Liver (tissue), 7 donors: ENCODE measurements at regions not wholly inside any gene's neighbourhood (a gene's known extent, or its start where the extent isn't known, plus 50 kb on each side); places are given as distances from the start of the nearest gene placed in this dataset.
"Not testable (repeated sequence)": the region's sequence is repeated elsewhere in the genome, so short reads cannot be mapped to it uniquely, and the experiment has no call there.

Experiments used
- DNase-seq: peaks from one replicate; pipeline ENCODE4 v3.0.0-alpha.2; 2017; ENCODE audit warnings: low spot score
- H3K27ac ChIP-seq, 2 donors: one replicate each; pipeline ENCODE4 v1.7.0; 2013; ENCODE audit warnings: inconsistent platforms in 2 of 2, low read length in 2 of 2, control low read depth in 1 of 2, low read depth in 1 of 2, mild to moderate bottlenecking in 1 of 2
- H3K27me3 ChIP-seq, 4 donors: one replicate each; pipeline versions ENCODE4 v1.6.1 to v1.7.0; 2013; ENCODE audit warnings: low read length in 3 of 4, inconsistent platforms in 1 of 4, mild to moderate bottlenecking in 1 of 4, moderate library complexity in 1 of 4; ENCODE audit not compliant: control insufficient read depth in 4 of 4, insufficient read depth in 4 of 4
- H3K36me3 ChIP-seq, 4 donors: one replicate each; pipeline versions ENCODE4 v1.6.1 to v1.7.0; 2013; ENCODE audit warnings: low read length in 3 of 4, mild to moderate bottlenecking in 3 of 4, low read depth in 1 of 4, moderate library complexity in 1 of 4; ENCODE audit not compliant: control insufficient read depth in 4 of 4, insufficient read depth in 3 of 4
- H3K4me1 ChIP-seq, 4 donors: one replicate each; pipeline versions ENCODE4 v1.6.1 to v1.7.0; 2013; ENCODE audit warnings: low read length in 3 of 4, mild to moderate bottlenecking in 3 of 4, moderate library complexity in 1 of 4; ENCODE audit not compliant: control insufficient read depth in 4 of 4, insufficient read depth in 4 of 4
- H3K4me3 ChIP-seq, 3 donors: one replicate each; pipeline versions ENCODE4 v1.6.1 to v1.7.0; 2013; ENCODE audit warnings: low read length in 3 of 3, control low read depth in 1 of 3, low read depth in 1 of 3, mild to moderate bottlenecking in 1 of 3
- H3K9ac ChIP-seq, 2 donors: one replicate each; pipeline ENCODE4 v1.7.0; 2013; ENCODE audit warnings: low read length in 2 of 2, mild to moderate bottlenecking in 2 of 2, moderate library complexity in 2 of 2, control low read depth in 1 of 2, low read depth in 1 of 2
- H3K9me3 ChIP-seq, 4 donors: one replicate each; pipeline versions ENCODE4 v1.6.1 to v1.7.0; 2013; ENCODE audit warnings: low read length in 3 of 4; ENCODE audit not compliant: control insufficient read depth in 4 of 4
- EGR1 ChIP-seq, 2 donors: IDR thresholded peaks; 2 replicates each; pipeline ENCODE4 v1.6.1; 2016 to 2018; ENCODE audit warnings: antibody characterized with exemption in 2 of 2, low read depth in 2 of 2
- FOXA1 ChIP-seq: IDR thresholded peaks from 2 replicates; pipeline ENCODE4 v1.6.1; 2016; ENCODE audit warnings: antibody characterized with exemption
- FOXA2 ChIP-seq: IDR thresholded peaks from 2 replicates; pipeline ENCODE4 v1.6.1; 2016; ENCODE audit warnings: antibody characterized with exemption
- HNF4A ChIP-seq, 2 donors: conservative IDR thresholded peaks; 2 replicates each; pipeline ENCODE4 v1.6.1; 2016; ENCODE audit warnings: antibody characterized with exemption in 2 of 2, mild to moderate bottlenecking in 2 of 2
- RXRA ChIP-seq, 2 donors: IDR thresholded peaks; 2 replicates each; pipeline ENCODE4 v1.6.1; 2017 to 2018; ENCODE audit warnings: antibody characterized with exemption in 2 of 2, mild to moderate bottlenecking in 1 of 2
- WGBS: extraction: QIAGEN DNeasy Blood & Tissue Kit; methylation state at CpG from one replicate; pipeline ENCODE4 v1.1.7; 2013; 5-methylcytosine and 5-hydroxymethylcytosine counted together
- TF ChIP-seq, protein P1 (sequence below): IDR thresholded peaks from 2 replicates; pipeline ENCODE4 v1.6.1; 2016; ENCODE audit warnings: antibody characterized with exemption, mild to moderate bottlenecking
- TF ChIP-seq, protein P2 (sequence below): IDR thresholded peaks from 2 replicates; pipeline ENCODE4 v1.6.1; 2016; ENCODE audit warnings: antibody characterized with exemption
- TF ChIP-seq, protein P3 (sequence below): IDR thresholded peaks from 2 replicates; pipeline ENCODE4 v1.6.1; 2016; ENCODE audit warnings: antibody characterized with exemption
- TF ChIP-seq, protein P4 (sequence below): IDR thresholded peaks from 2 replicates; pipeline ENCODE4 v1.6.1; 2016; ENCODE audit warnings: antibody characterized with exemption
- donor health status: healthy.
- donor health status: healthy.
- donor health status: healthy.
- donor health status: healthy.

DNA sequence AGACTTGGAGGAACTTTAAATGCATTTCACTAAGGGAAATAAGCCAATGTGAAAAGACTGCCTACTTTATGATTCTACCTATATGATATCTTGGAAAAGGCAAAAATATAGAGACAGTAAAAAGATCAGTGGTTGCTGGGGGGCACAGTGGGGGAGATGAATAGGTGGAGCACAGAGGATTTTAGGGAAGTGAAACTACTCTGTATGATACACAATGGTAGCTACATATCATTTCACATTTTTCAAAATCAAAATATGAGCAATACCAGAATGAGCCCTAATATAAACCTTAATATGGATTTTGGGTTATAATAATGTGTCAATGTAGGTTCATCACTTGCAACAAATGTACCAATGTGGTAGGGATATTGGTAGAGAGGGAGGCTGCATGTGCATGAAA, 161.4 kb upstream of the HTR1E start:
- TF ChIP-seq, protein P1, sequence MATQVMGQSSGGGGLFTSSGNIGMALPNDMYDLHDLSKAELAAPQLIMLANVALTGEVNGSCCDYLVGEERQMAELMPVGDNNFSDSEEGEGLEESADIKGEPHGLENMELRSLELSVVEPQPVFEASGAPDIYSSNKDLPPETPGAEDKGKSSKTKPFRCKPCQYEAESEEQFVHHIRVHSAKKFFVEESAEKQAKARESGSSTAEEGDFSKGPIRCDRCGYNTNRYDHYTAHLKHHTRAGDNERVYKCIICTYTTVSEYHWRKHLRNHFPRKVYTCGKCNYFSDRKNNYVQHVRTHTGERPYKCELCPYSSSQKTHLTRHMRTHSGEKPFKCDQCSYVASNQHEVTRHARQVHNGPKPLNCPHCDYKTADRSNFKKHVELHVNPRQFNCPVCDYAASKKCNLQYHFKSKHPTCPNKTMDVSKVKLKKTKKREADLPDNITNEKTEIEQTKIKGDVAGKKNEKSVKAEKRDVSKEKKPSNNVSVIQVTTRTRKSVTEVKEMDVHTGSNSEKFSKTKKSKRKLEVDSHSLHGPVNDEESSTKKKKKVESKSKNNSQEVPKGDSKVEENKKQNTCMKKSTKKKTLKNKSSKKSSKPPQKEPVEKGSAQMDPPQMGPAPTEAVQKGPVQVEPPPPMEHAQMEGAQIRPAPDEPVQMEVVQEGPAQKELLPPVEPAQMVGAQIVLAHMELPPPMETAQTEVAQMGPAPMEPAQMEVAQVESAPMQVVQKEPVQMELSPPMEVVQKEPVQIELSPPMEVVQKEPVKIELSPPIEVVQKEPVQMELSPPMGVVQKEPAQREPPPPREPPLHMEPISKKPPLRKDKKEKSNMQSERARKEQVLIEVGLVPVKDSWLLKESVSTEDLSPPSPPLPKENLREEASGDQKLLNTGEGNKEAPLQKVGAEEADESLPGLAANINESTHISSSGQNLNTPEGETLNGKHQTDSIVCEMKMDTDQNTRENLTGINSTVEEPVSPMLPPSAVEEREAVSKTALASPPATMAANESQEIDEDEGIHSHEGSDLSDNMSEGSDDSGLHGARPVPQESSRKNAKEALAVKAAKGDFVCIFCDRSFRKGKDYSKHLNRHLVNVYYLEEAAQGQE = no peak
- TF ChIP-seq, protein P2, sequence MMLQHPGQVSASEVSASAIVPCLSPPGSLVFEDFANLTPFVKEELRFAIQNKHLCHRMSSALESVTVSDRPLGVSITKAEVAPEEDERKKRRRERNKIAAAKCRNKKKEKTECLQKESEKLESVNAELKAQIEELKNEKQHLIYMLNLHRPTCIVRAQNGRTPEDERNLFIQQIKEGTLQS = no peak
- TF ChIP-seq HNF4A (conservative IDR thresholded peaks at IDR 0.05) = no peak
- TF ChIP-seq, protein P3, sequence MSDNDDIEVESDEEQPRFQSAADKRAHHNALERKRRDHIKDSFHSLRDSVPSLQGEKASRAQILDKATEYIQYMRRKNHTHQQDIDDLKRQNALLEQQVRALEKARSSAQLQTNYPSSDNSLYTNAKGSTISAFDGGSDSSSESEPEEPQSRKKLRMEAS = no peak
- TF ChIP-seq, protein P4, sequence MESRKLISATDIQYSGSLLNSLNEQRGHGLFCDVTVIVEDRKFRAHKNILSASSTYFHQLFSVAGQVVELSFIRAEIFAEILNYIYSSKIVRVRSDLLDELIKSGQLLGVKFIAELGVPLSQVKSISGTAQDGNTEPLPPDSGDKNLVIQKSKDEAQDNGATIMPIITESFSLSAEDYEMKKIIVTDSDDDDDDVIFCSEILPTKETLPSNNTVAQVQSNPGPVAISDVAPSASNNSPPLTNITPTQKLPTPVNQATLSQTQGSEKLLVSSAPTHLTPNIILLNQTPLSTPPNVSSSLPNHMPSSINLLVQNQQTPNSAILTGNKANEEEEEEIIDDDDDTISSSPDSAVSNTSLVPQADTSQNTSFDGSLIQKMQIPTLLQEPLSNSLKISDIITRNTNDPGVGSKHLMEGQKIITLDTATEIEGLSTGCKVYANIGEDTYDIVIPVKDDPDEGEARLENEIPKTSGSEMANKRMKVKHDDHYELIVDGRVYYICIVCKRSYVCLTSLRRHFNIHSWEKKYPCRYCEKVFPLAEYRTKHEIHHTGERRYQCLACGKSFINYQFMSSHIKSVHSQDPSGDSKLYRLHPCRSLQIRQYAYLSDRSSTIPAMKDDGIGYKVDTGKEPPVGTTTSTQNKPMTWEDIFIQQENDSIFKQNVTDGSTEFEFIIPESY = no peak
- no peak for TF ChIP-seq FOXA2
- TF ChIP-seq EGR1 (IDR thresholded peaks at IDR 0.05; ENCODE audit: low read depth in 2 of 2) = no peak

DNA sequence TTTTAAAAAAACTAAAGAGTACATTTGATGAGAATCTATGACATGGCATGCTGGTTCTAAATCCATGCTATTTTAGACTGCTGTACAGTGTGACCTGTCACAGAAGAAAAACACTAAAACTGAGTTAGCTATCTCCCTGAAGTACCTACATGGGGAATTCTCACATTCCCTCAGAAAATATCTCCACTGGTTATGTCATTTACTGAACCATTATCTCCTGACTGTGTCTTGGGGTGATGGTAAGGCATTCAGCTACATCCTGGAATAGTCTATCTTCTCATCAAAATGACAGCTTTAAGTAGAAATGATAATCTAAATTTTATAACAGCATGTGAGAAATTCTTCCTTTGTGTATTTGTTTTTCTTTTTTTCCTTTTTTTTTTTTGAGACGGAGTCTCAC, 172.1 kb upstream of the HTR1E start:
- H3K27me3 ChIP-seq = no peaks in the 10 kb centered on the region
- TF ChIP-seq RXRA (IDR thresholded peaks at IDR 0.05) (no peak), FOXA1 (no peak)
- no peaks in the 10 kb centered on the region for H3K36me3 ChIP-seq
- DNase-seq = no peak
- WGBS = 87% methylated on average over 1 of the region's 1 CpG
- peaks cover 0 to 3% (median 0%) of the 10 kb centered on the region in 4 donors for H3K9me3 ChIP-seq
- no peaks in the 10 kb centered on the region for H3K4me1 ChIP-seq
- H3K4me3 ChIP-seq = no peak overlapping the region
- no peak overlapping the region for H3K9ac ChIP-seq
- no peak overlapping the region for H3K27ac ChIP-seq

More for the DNA sequence above, 161.4 kb upstream of the HTR1E start:
- Histone ChIP-seq H3K4me1 (no peaks in the 10 kb centered on the region), H3K36me3 (no peaks in the 10 kb centered on the region), H3K9ac (no peak overlapping the region), H3K4me3 (no peak overlapping the region), H3K27me3 (no peaks in the 10 kb centered on the region), H3K27ac (no peak overlapping the region), H3K9me3 (no peaks in the 10 kb centered on the region)
- no peak for DNase-seq

DNA sequence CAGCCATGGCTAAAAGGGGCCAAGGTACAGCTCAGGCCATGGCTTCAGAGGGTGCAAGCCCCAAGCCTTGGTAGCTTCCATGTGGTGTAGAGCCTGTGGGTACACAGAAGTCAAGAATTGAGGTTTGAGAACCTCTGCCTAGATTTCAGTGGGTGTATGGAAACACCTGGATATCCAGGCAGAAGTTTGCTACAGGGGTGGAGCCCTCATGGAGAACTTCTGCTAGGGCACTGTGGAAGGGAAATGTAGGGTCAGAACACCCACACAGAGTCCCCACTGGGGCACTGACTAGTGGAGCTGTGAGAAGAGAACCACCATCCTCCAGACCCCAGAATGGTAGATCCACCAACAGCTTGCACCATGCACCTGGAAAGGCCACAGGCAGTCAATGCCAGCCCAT, 177.4 kb upstream of the HTR1E start:
- not testable (repeated sequence) for H3K4me3 ChIP-seq, H3K4me1 ChIP-seq, H3K27me3 ChIP-seq, DNase-seq, H3K9me3 ChIP-seq, H3K36me3 ChIP-seq, H3K27ac ChIP-seq, H3K9ac ChIP-seq
